Testis (tissue), 2 donors: ENCODE measurements at regions not wholly inside any gene's neighbourhood (a gene's known extent, or its start where the extent isn't known, plus 50 kb on each side); places are given as distances from the start of the nearest gene placed in this dataset.

Source experiments
- DNase-seq: peaks from one replicate; pipeline ENCODE4 v3.0.0-alpha.2; 2019
- H3K27ac ChIP-seq, 2 donors: fragments of 200-600 bp; sonication (generic); one replicate each; pipeline ENCODE4 v1.5.1; 2019
- H3K27me3 ChIP-seq: fragments of 200-600 bp; sonication (generic); one replicate; pipeline ENCODE4 v1.5.1; 2019
- H3K36me3 ChIP-seq: fragments of 200-600 bp; sonication (generic); one replicate; pipeline ENCODE4 v1.5.1; 2017; ENCODE audit warnings: low read depth; ENCODE audit errors: missing control alignments
- H3K4me1 ChIP-seq: fragments of 200-600 bp; sonication (generic); one replicate; pipeline ENCODE4 v1.5.1; 2019
- H3K4me3 ChIP-seq, 2 donors: fragments of 200-600 bp; sonication (generic); one replicate each; pipeline ENCODE4 v1.5.1; 2017 to 2019
- H3K9me3 ChIP-seq: fragments of 200-600 bp; sonication (generic); one replicate; pipeline ENCODE4 v1.5.1; 2017
- POLR2A ChIP-seq: fragments of 450-650 bp; IDR thresholded peaks from one replicate; pipeline ENCODE4 v1.6.1; 2017; ENCODE audit warnings: antibody characterized with exemption, mild to moderate bottlenecking, moderate library complexity
- WGBS, 2 donors: methylation state at CpG; one replicate each; pipeline ENCODE4 v1.1.5; 2018; 5-methylcytosine and 5-hydroxymethylcytosine counted together
- intact Hi-C: fragments of 100-400 bp; cut with DNase I; formaldehyde crosslinking; loops from one replicate; pipeline ENCODE4 v1.15.1; 2023; ENCODE audit warnings: low total_unique reads
- TF ChIP-seq, protein P1 (sequence below), 3 experiments: fragments of 450-650 bp in 2 of 3; fragments of 200-600 bp in 1 of 3; sonication (generic) in 1 of 3; IDR thresholded peaks; one replicate each; pipeline ENCODE4 v1.5.1; 2016 to 2019; ENCODE audit warnings: antibody characterized with exemption in 3 of 3, mild to moderate bottlenecking in 2 of 3, moderate library complexity in 1 of 3

DNA sequence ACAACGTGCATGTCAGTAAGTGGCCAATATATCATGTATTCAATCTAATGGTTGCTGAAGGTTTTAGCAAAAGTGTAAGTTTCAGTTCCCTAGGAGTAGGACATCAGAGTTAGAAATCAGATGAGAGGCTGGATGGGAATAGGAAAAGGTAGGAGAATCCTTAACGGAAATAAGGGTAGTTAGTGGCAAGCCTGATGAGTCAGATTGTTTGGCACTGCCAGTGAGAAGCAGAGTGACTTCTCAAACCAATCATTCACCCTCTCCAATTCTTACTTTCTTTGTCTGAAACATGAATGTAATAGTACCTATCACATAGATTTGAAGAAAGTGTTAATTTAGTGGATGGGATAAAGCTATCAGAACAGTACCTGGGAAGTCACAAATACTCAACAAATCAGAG lies 894.0 kb downstream of the NTRK3 start:
- Histone ChIP-seq H3K27ac (no peak overlapping the region), H3K9me3 (no peaks in the 10 kb centered on the region), H3K27me3 (no peaks in the 10 kb centered on the region), H3K4me1 (no peaks in the 10 kb centered on the region), H3K4me3 (no peak overlapping the region), H3K36me3 (no peaks in the 10 kb centered on the region)
- TF ChIP-seq, protein P1, sequence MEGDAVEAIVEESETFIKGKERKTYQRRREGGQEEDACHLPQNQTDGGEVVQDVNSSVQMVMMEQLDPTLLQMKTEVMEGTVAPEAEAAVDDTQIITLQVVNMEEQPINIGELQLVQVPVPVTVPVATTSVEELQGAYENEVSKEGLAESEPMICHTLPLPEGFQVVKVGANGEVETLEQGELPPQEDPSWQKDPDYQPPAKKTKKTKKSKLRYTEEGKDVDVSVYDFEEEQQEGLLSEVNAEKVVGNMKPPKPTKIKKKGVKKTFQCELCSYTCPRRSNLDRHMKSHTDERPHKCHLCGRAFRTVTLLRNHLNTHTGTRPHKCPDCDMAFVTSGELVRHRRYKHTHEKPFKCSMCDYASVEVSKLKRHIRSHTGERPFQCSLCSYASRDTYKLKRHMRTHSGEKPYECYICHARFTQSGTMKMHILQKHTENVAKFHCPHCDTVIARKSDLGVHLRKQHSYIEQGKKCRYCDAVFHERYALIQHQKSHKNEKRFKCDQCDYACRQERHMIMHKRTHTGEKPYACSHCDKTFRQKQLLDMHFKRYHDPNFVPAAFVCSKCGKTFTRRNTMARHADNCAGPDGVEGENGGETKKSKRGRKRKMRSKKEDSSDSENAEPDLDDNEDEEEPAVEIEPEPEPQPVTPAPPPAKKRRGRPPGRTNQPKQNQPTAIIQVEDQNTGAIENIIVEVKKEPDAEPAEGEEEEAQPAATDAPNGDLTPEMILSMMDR (IDR thresholded peaks at IDR 0.05): no peak
- TF ChIP-seq POLR2A: no peak
- intact Hi-C loops: no loop called here
- 73 to 77% methylated on average over 2 of the region's 2 CpGs for WGBS, 2 donors
- no peak for DNase-seq

- no peak for DNase-seq
- 70 to 74% methylated on average over 3 of the region's 3 CpGs for WGBS, 2 donors
- no peak overlapping the region for H3K27ac ChIP-seq
Observed at GRCh38 chr15:87357637-87358313, 898.8 kb downstream of the NTRK3 start.

GRCh38 chr15:87355946-87356345 lies 900.6 kb downstream of the NTRK3 start:
- H3K27me3 ChIP-seq: no peaks in the 10 kb centered on the region
- no peak overlapping the region for H3K27ac ChIP-seq
- intact Hi-C loops: no loop called here
- no peaks in the 10 kb centered on the region for H3K36me3 ChIP-seq
- H3K4me3 ChIP-seq: no peak overlapping the region
- no peaks in the 10 kb centered on the region for H3K4me1 ChIP-seq
- no peaks in the 10 kb centered on the region for H3K9me3 ChIP-seq
- 58 to 63% methylated on average over 1 of the region's 1 CpG for WGBS, 2 donors
- TF ChIP-seq, protein P1 (IDR thresholded peaks at IDR 0.05): no peak
- no peak for TF ChIP-seq POLR2A
- DNase-seq: no peak

More at GRCh38 chr15:87357637-87358313, 898.8 kb downstream of the NTRK3 start:
- intact Hi-C loops: no loop called here
- Histone ChIP-seq H3K4me1 (no peaks in the 10 kb centered on the region), H3K36me3 (no peaks in the 10 kb centered on the region), H3K9me3 (no peaks in the 10 kb centered on the region), H3K4me3 (no peak overlapping the region), H3K27me3 (no peaks in the 10 kb centered on the region)
- no peak for TF ChIP-seq POLR2A

DNA sequence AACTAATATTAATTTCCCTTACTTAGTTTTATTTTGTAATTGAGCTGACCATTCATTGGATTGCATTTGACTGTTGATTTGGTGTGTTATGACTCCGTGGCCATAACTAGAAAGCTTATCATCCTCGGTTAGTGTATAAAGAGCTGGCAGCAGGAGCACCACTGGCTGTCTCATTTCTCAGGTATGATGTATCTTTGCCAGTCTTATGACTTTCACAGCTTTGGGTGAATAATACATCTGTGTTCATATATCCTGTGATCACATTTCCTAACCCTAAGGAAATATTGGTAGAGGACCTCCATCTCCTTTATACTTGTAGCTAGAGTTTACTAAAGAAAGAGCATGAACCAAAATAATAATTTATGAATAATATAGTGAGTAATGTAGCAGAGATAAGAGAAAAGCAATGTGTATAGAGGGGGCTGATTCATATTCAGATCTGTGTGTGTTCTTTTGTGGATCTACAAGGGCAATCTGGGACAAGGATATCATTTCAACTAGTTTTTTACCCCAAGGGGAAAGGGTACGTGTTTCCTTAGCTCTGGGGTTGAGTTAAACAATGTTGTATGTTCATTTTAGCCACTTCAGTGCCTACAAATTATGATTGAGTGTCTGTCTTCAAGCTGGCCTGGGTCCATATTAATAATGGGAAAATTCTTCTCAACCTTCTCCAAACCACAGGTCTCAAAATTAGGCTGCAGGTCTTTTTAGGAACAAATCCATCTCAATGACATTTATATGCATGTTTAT lies 901.7 kb downstream of the NTRK3 start:
- WGBS, 2 donors: 85 to 89% methylated on average over 3 of the region's 3 CpGs
- DNase-seq: no peak
- intact Hi-C loops: no loop called here

DNA sequence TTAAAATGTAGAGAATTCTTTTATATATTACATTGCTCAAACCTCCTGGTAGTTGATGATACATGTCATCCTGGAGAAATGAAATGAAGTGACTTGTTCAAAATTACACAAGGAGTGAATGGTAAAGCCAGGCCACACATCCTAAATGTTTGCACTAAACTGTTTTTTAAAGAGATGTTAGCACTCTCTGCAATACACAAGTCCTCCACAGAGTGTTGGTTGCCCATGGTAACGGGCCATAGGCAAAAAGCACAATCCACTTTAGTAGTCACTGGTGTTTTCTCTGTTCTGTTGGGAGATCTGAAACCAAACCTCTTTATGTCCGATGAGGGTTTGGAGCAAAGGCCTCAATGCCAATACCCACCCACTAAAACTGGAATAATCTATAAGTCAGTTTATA lies 907.4 kb downstream of the NTRK3 start:
- intact Hi-C loops: no loop called here
- H3K27me3 ChIP-seq: no peaks in the 10 kb centered on the region
- no peaks in the 10 kb centered on the region for H3K36me3 ChIP-seq
- no peak overlapping the region for H3K4me3 ChIP-seq
- DNase-seq: no peak
- H3K9me3 ChIP-seq: no peaks in the 10 kb centered on the region
- no peak overlapping the region for H3K27ac ChIP-seq
- TF ChIP-seq, protein P1 (IDR thresholded peaks at IDR 0.05): no peak
- no peak for TF ChIP-seq POLR2A
- H3K4me1 ChIP-seq: no peaks in the 10 kb centered on the region
- 77 to 92% methylated on average over 2 of the region's 2 CpGs for WGBS, 2 donors

More for the DNA sequence above, 901.7 kb downstream of the NTRK3 start:
- no peak overlapping the region for H3K4me3 ChIP-seq
- H3K27ac ChIP-seq: no peak overlapping the region
- H3K27me3 ChIP-seq: no peaks in the 10 kb centered on the region
- H3K4me1 ChIP-seq: no peaks in the 10 kb centered on the region
- H3K9me3 ChIP-seq: no peaks in the 10 kb centered on the region
- H3K36me3 ChIP-seq: no peaks in the 10 kb centered on the region
- TF ChIP-seq, protein P1 (IDR thresholded peaks at IDR 0.05): no peak
- TF ChIP-seq POLR2A: no peak
